Upper lobe of right lung (tissue), 1 donor: ENCODE measurements at regions not wholly inside any gene's neighbourhood (a gene's known extent, or its start where the extent isn't known, plus 50 kb on each side); places are given as distances from the start of the nearest gene placed in this dataset.

Source experiments
- ATAC-seq: fragments of 200-7000 bp; cut with Tn5 transposase; one replicate; pipeline ENCODE4 v1.9.1; 2020; ENCODE audit warnings: mild to moderate bottlenecking, moderate library complexity
- DNase-seq: peaks from one replicate; pipeline ENCODE4 v3.0.0-alpha.2; 2020
- H3K27ac ChIP-seq: fragments of 200-600 bp; one replicate; pipeline ENCODE4 v1.8.0; 2022
- H3K27me3 ChIP-seq: fragments of 200-600 bp; one replicate; pipeline ENCODE4 v1.8.0; 2022; ENCODE audit warnings: mild to moderate bottlenecking
- H3K36me3 ChIP-seq: fragments of 200-600 bp; one replicate; pipeline ENCODE4 v1.8.0; 2022
- H3K4me1 ChIP-seq: fragments of 200-600 bp; one replicate; pipeline ENCODE4 v1.8.0; 2022
- H3K4me3 ChIP-seq: fragments of 200-600 bp; one replicate; pipeline ENCODE4 v1.8.0; 2022; ENCODE audit warnings: mild to moderate bottlenecking
- H3K9me3 ChIP-seq: fragments of 200-600 bp; one replicate; pipeline ENCODE4 v1.8.0; 2022
- intact Hi-C: fragments of 100-400 bp; cut with DNase I; formaldehyde crosslinking; loops from one replicate; pipeline ENCODE4 v1.11.0; 2022
- TF ChIP-seq, protein P1 (sequence below): fragments of 200-600 bp; IDR thresholded peaks from one replicate; pipeline ENCODE4 v1.8.0; 2022; ENCODE audit warnings: antibody characterized with exemption
- donor health status: DM: no; HTN: yes; CAD: no; lungs with severe emphysema.

DNA sequence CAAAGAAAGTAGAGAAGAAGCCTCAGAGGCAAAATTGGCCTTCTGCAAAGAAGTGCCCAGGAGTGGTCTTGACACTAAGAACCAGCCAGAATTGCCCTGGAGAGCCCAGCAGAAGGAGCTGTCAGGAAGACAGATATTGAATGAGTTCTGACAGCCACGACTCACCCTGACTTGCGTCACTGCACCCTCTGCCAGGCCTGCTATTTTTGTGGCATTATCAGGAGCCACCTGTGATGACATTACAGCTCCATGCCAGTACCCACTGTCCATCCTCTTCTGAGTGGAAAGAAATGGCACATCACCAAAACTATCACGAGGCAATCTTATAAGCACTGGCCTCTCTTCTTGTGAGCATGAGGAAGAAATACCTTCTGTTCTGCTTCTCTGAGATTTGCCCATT is 67.7 kb downstream of the SMIM20 start:
- ATAC-seq, result no peak

DNA sequence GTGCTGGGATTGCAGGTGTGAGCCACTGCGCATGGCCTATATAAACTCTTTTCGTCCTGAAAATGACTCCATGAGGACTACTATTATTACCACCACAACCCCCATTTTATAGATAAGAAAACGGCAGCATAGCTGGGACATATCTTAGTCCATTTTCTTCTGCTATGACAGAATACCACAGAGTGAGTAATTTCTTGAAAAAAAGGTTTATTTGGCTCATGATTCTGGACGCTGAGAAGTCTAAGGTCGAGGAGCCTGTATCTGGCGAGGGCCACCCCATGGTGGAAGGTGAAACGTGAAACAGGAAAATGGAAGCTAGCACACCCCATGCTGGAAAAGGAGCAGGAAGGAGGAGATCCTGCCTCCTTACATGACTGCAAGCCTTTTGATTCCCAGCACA is 68.9 kb downstream of the SMIM20 start:
- no peaks in the 10 kb centered on the region for H3K36me3 ChIP-seq
- H3K4me3 ChIP-seq, result no peak overlapping the region
- TF ChIP-seq, protein P1, sequence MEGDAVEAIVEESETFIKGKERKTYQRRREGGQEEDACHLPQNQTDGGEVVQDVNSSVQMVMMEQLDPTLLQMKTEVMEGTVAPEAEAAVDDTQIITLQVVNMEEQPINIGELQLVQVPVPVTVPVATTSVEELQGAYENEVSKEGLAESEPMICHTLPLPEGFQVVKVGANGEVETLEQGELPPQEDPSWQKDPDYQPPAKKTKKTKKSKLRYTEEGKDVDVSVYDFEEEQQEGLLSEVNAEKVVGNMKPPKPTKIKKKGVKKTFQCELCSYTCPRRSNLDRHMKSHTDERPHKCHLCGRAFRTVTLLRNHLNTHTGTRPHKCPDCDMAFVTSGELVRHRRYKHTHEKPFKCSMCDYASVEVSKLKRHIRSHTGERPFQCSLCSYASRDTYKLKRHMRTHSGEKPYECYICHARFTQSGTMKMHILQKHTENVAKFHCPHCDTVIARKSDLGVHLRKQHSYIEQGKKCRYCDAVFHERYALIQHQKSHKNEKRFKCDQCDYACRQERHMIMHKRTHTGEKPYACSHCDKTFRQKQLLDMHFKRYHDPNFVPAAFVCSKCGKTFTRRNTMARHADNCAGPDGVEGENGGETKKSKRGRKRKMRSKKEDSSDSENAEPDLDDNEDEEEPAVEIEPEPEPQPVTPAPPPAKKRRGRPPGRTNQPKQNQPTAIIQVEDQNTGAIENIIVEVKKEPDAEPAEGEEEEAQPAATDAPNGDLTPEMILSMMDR, result no peak
- H3K9me3 ChIP-seq, result no peaks in the 10 kb centered on the region
- ATAC-seq (no peak), DNase-seq (no peak)
- no peaks in the 10 kb centered on the region for H3K4me1 ChIP-seq
- intact Hi-C loops, result no loop called here
- no peaks in the 10 kb centered on the region for H3K27me3 ChIP-seq
- no peak overlapping the region for H3K27ac ChIP-seq

More for the DNA sequence above, 67.7 kb downstream of the SMIM20 start:
- Histone ChIP-seq H3K9me3 (no peaks in the 10 kb centered on the region), H3K4me3 (no peak overlapping the region), H3K36me3 (no peaks in the 10 kb centered on the region), H3K27me3 (no peaks in the 10 kb centered on the region), H3K27ac (no peak overlapping the region), H3K4me1 (no peaks in the 10 kb centered on the region)
- intact Hi-C loops, result no loop called here
- TF ChIP-seq, protein P1, result no peak
- peak; percentile 17 for DNase-seq

DNA sequence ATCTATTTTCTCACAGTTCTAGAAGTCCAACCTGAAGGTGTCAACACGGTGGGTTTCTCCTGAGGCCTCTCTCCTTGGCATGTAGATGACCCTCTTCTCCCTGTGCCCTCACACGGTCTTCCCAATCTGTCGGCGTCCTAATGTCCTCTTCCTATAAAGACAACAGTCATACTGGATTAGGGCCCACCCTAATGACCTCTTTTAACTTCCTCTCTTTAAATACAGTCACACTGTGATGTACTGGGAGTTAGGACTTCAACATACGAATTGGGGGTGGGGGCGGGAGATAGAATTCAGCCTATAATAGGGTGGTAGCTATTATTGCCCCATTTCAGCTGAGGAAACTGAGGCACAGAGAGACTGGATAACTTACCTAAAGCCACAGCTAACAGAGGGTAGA is 70.2 kb downstream of the SMIM20 start:
- ATAC-seq (no peak), DNase-seq (no peak)
- no peaks in the 10 kb centered on the region for H3K9me3 ChIP-seq
- no peak overlapping the region for H3K4me3 ChIP-seq
- TF ChIP-seq, protein P1, result no peak
- no peaks in the 10 kb centered on the region for H3K36me3 ChIP-seq
- H3K27ac ChIP-seq, result no peak overlapping the region
- intact Hi-C loops, result no loop called here
- H3K4me1 ChIP-seq, result no peaks in the 10 kb centered on the region
- no peaks in the 10 kb centered on the region for H3K27me3 ChIP-seq

DNA sequence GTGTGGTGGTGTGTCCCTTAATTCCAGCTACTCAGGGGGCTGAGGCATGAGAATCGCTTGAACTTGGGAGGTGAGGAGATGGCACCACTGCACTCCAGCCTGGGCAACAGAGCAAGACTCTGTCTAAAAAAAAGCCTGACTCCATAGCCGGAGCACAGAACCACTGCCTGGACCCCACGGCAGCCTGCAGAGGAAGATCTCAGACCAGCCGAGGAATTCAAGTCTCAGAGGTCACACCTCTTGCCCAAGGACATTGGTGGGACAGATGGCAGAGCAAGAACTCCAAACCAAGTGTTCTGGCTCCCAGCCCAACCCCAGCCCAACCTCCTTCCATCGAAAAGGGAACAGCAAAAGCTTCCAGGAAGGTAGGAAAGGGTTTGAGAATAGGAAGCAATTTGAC is 70.8 kb downstream of the SMIM20 start:
- H3K4me3 ChIP-seq, result no peak overlapping the region
- intact Hi-C loops, result no loop called here
- no peaks in the 10 kb centered on the region for H3K4me1 ChIP-seq
- H3K9me3 ChIP-seq, result no peaks in the 10 kb centered on the region
- ATAC-seq, result no peak
- H3K36me3 ChIP-seq, result no peaks in the 10 kb centered on the region
- H3K27me3 ChIP-seq, result no peaks in the 10 kb centered on the region
- TF ChIP-seq, protein P1, result no peak
- DNase-seq, result peak; percentile 53
- no peak overlapping the region for H3K27ac ChIP-seq

DNA sequence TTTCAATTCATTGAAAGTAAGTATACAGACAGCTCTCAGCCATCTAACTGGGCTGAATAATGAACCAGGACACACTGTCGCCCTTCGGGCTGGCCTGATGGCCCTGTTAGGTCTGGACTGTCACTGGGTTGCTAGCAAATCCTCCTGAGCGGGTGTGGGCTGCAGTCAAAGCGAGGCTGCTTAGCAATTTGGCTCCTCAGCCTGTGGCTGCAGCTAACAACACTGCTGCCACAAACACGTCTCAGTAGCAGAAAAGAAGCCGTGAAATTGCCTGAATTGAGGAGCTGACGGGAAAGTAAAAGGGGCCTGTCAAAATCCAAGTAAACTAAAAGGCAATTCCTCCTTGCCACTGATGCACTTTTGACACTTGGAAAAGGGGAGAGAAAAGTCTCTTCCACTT is 72.8 kb downstream of the SMIM20 start:
- intact Hi-C loops, result no loop called here
- no peak overlapping the region for H3K4me3 ChIP-seq
- DNase-seq (peak; percentile 39), ATAC-seq (no peak)
- H3K9me3 ChIP-seq, result no peaks in the 10 kb centered on the region
- no peaks in the 10 kb centered on the region for H3K27me3 ChIP-seq
- TF ChIP-seq, protein P1, result no peak
- no peaks in the 10 kb centered on the region for H3K4me1 ChIP-seq
- no peaks in the 10 kb centered on the region for H3K36me3 ChIP-seq
- no peak overlapping the region for H3K27ac ChIP-seq

DNA sequence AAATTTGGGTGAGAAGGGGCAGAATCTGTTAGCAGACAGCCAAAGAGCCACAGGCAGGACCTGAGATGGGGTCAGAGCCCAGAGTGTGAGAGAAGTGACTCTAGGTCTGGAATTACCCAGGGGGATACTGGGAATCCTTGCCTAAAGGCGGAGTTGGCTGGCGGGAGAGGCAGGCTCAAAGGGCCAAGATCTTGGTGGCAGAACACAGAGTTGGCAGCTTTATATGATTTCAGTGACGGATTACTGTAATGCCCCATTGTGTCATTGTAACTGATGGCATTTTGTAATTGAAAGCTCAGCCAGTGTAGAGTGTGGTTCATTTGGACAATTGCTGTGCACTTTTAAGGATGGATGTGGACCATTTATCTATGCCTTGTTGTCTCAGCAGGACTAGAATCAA is 77.3 kb downstream of the SMIM20 start:
- intact Hi-C loops, result no loop called here
- ATAC-seq, result no peak
- H3K9me3 ChIP-seq, result no peaks in the 10 kb centered on the region

More for the DNA sequence above, 77.3 kb downstream of the SMIM20 start:
- TF ChIP-seq, protein P1, result no peak
- Histone ChIP-seq H3K36me3 (no peaks in the 10 kb centered on the region), H3K4me3 (no peak overlapping the region), H3K4me1 (no peaks in the 10 kb centered on the region), H3K27ac (no peak overlapping the region), H3K27me3 (no peaks in the 10 kb centered on the region)
- no peak for DNase-seq
